Left ventricle myocardium inferior (tissue), 1 donor: ENCODE measurements at regions not wholly inside any gene's neighbourhood (a gene's known extent, or its start where the extent isn't known, plus 50 kb on each side); places are given as distances from the start of the nearest gene placed in this dataset.

Experiments used
- DNase-seq: peaks from one replicate; pipeline ENCODE4 v3.0.0-alpha.2; 2020
- H3K27ac ChIP-seq: fragments of 200-600 bp; replicated peaks from 2 replicates; pipeline ENCODE4 v1.8.0; 2021
- H3K27me3 ChIP-seq: fragments of 200-600 bp; 2 replicates; pipeline ENCODE4 v1.8.0; 2021; ENCODE audit warnings: low read depth
- H3K36me3 ChIP-seq: fragments of 200-600 bp; 2 replicates; pipeline ENCODE4 v1.8.0; 2021
- H3K4me1 ChIP-seq: fragments of 200-600 bp; 2 replicates; pipeline ENCODE4 v1.8.0; 2021
- H3K4me3 ChIP-seq: fragments of 200-600 bp; 2 replicates; pipeline ENCODE4 v1.8.0; 2021; ENCODE audit warnings: mild to moderate bottlenecking, moderate library complexity
- H3K9me3 ChIP-seq: fragments of 200-600 bp; replicated peaks from 2 replicates; pipeline ENCODE4 v1.8.0; 2021
- CTCF ChIP-seq: fragments of 200-600 bp; IDR thresholded peaks from 2 replicates; pipeline ENCODE4 v1.8.0; 2021; ENCODE audit warnings: antibody characterized with exemption, mild to moderate bottlenecking, borderline replicate concordance
- intact Hi-C: fragments of 100-400 bp; cut with micrococcal nuclease; formaldehyde crosslinking; loops from one replicate; pipeline ENCODE4 v1.11.0; 2022
- donor health status: DM: no; HTN: yes; CAD: no; lungs with severe emphysema.

GRCh38 chr4:147084861-147085260 lies 139.2 kb upstream of the TTC29 start:
- no peak overlapping the region for H3K4me3 ChIP-seq
- no peak for TF ChIP-seq CTCF

GRCh38 chr4:147085781-147086180 lies 140.1 kb upstream of the TTC29 start:
- intact Hi-C loops, result no loop called here
- no peaks in the 10 kb centered on the region for H3K27me3 ChIP-seq
- H3K9me3 ChIP-seq, result no peaks in the 10 kb centered on the region
- no peak overlapping the region for H3K4me3 ChIP-seq
- no peak for DNase-seq
- peaks cover 5% of the 10 kb centered on the region for H3K4me1 ChIP-seq
- TF ChIP-seq CTCF, result no peak
- no peak overlapping the region for H3K27ac ChIP-seq
- H3K36me3 ChIP-seq, result no peaks in the 10 kb centered on the region

More at GRCh38 chr4:147084861-147085260, 139.2 kb upstream of the TTC29 start:
- Histone ChIP-seq H3K36me3 (no peaks in the 10 kb centered on the region), H3K4me1 (peaks cover 14% of the 10 kb centered on the region), H3K9me3 (no peaks in the 10 kb centered on the region), H3K27ac (no peak overlapping the region), H3K27me3 (no peaks in the 10 kb centered on the region)
- no peak for DNase-seq
- intact Hi-C loops, result no loop called here

GRCh38 chr4:147088146-147088545 lies 142.5 kb upstream of the TTC29 start:
- DNase-seq, result no peak
- H3K27ac ChIP-seq, result no peak overlapping the region
- TF ChIP-seq CTCF, result no peak
- intact Hi-C loops, result no loop called here
- H3K4me3 ChIP-seq, result no peak overlapping the region
- H3K4me1 ChIP-seq, result no peaks in the 10 kb centered on the region
- no peaks in the 10 kb centered on the region for H3K36me3 ChIP-seq
- H3K9me3 ChIP-seq, result no peaks in the 10 kb centered on the region
- no peaks in the 10 kb centered on the region for H3K27me3 ChIP-seq

- no peak for DNase-seq
- H3K9me3 ChIP-seq, result no peaks in the 10 kb centered on the region
- no peak overlapping the region for H3K27ac ChIP-seq
- no peaks in the 10 kb centered on the region for H3K36me3 ChIP-seq
- H3K4me3 ChIP-seq, result no peak overlapping the region
- H3K4me1 ChIP-seq, result no peaks in the 10 kb centered on the region
- H3K27me3 ChIP-seq, result no peaks in the 10 kb centered on the region
- intact Hi-C loops, result no loop called here
- TF ChIP-seq CTCF, result no peak
Measured at GRCh38 chr4:147090486-147090885, 144.8 kb upstream of the TTC29 start.

GRCh38 chr4:147093206-147093605 lies 147.5 kb upstream of the TTC29 start:
- Histone ChIP-seq H3K9me3 (no peaks in the 10 kb centered on the region), H3K27ac (no peak overlapping the region), H3K36me3 (no peaks in the 10 kb centered on the region), H3K4me1 (no peaks in the 10 kb centered on the region), H3K4me3 (no peak overlapping the region), H3K27me3 (no peaks in the 10 kb centered on the region)
- intact Hi-C loops, result no loop called here
- TF ChIP-seq CTCF, result no peak
- no peak for DNase-seq

- H3K4me1 ChIP-seq, result no peaks in the 10 kb centered on the region
- intact Hi-C loops, result no loop called here
- no peak for DNase-seq
- H3K9me3 ChIP-seq, result no peaks in the 10 kb centered on the region
- no peaks in the 10 kb centered on the region for H3K27me3 ChIP-seq
- peak; percentile 50 for TF ChIP-seq CTCF
- no peak overlapping the region for H3K27ac ChIP-seq
- no peaks in the 10 kb centered on the region for H3K36me3 ChIP-seq
- H3K4me3 ChIP-seq, result no peak overlapping the region
Measured at GRCh38 chr4:147094238-147094637, 148.6 kb upstream of the TTC29 start.
